PC-9 (cell line): ENCODE measurements at regions not wholly inside any gene's neighbourhood (a gene's known extent, or its start where the extent isn't known, plus 50 kb on each side); places are given as distances from the start of the nearest gene placed in this dataset.

Experiments
- BruUV-seq: library from RNA; stranded (reverse); fragments of 400-500 nt; replicated peaks from 2 replicates; lab custom pipeline; 2021; lab: Mats Ljungman, UMichigan
- CTCF ChIA-PET: fragments of 300-600 bp; sonication (Branson Sonifier 250); formaldehyde crosslinking; loops from one replicate; lab custom pipeline; 2022; ENCODE audit warnings: antibody characterized with exemption; lab: Charles Lee
- POLR2A ChIA-PET: fragments of 300-600 bp; sonication (Branson Sonifier 250); formaldehyde crosslinking; loops from one replicate; lab custom pipeline; 2022; ENCODE audit warnings: antibody characterized with exemption; ENCODE audit not compliant: unreplicated experiment; lab: Charles Lee
- DNase-seq, 2 experiments: peaks; one replicate each; pipeline versions ENCODE4 v3.0.0 to v3.0.0-alpha.2; 2015 to 2022; ENCODE audit warnings: mixed read lengths in 1 of 2
- H2AFZ ChIP-seq: fragments of 200-600 bp; sonication (generic); 2 replicates; pipeline ENCODE4 v1.8.1; 2017; ENCODE audit warnings: antibody characterized with exemption
- H3F3A ChIP-seq: fragments of 200-600 bp; sonication (generic); 2 replicates; pipeline ENCODE4 v1.8.1; 2017; ENCODE audit warnings: antibody characterized with exemption, mild to moderate bottlenecking, low read depth; ENCODE audit not compliant: insufficient read depth
- H3K27ac ChIP-seq: fragments of 200-600 bp; sonication (generic); 2 replicates; pipeline ENCODE4 v1.6.1; 2016; ENCODE audit warnings: mixed run types
- H3K27me3 ChIP-seq: fragments of 200-600 bp; sonication (generic); 2 replicates; pipeline ENCODE4 v1.6.1; 2016; ENCODE audit warnings: low read depth, mixed run types; ENCODE audit not compliant: insufficient read depth
- H3K36me3 ChIP-seq: fragments of 200-600 bp; sonication (generic); 2 replicates; pipeline ENCODE4 v1.6.1; 2016; ENCODE audit warnings: low read depth, mixed run types
- H3K4me1 ChIP-seq: fragments of 200-600 bp; sonication (generic); replicated peaks from 2 replicates; pipeline ENCODE4 v1.6.1; 2016; ENCODE audit warnings: mixed run types; ENCODE audit not compliant: insufficient read depth
- H3K4me2 ChIP-seq: fragments of 200-600 bp; sonication (generic); 2 replicates; pipeline ENCODE4 v1.6.1; 2017; ENCODE audit warnings: mixed run types
- H3K4me3 ChIP-seq: fragments of 200-600 bp; sonication (generic); 2 replicates; pipeline ENCODE4 v1.6.1; 2016; ENCODE audit warnings: mixed run types
- H3K79me2 ChIP-seq: fragments of 200-600 bp; sonication (generic); 2 replicates; pipeline ENCODE4 v1.6.1; 2017; ENCODE audit warnings: low read depth, mixed run types
- H3K9me2 ChIP-seq: fragments of 200-600 bp; sonication (generic); 2 replicates; pipeline ENCODE4 v1.8.1; 2017; ENCODE audit warnings: mild to moderate bottlenecking; ENCODE audit not compliant: insufficient read depth
- H3K9me3 ChIP-seq: fragments of 200-600 bp; sonication (generic); 2 replicates; pipeline ENCODE4 v1.8.1; 2016; ENCODE audit warnings: low read depth; ENCODE audit not compliant: insufficient read depth
- H4K20me1 ChIP-seq: fragments of 200-600 bp; sonication (generic); 2 replicates; pipeline ENCODE4 v1.8.1; 2017; ENCODE audit not compliant: insufficient read depth
- EZH2 ChIP-seq: fragments of 200-600 bp; sonication (generic); IDR thresholded peaks from 2 replicates; pipeline ENCODE4 v1.8.0; 2017; ENCODE audit warnings: antibody characterized with exemption, low read depth
- intact Hi-C: fragments of 100-400 bp; cut with micrococcal nuclease; formaldehyde crosslinking; loops from one replicate; pipeline ENCODE4 v1.10.0; 2022; ENCODE audit not compliant: unreplicated experiment
- TF ChIP-seq, protein P1 (sequence below): fragments of 200-600 bp; sonication (generic); conservative IDR thresholded peaks from 2 replicates; pipeline ENCODE4 v1.6.1; 2017; ENCODE audit warnings: mixed run types, antibody characterized with exemption, mild to moderate bottlenecking, moderate library complexity

- no peak for TF ChIP-seq EZH2
- TF ChIP-seq, protein P1, sequence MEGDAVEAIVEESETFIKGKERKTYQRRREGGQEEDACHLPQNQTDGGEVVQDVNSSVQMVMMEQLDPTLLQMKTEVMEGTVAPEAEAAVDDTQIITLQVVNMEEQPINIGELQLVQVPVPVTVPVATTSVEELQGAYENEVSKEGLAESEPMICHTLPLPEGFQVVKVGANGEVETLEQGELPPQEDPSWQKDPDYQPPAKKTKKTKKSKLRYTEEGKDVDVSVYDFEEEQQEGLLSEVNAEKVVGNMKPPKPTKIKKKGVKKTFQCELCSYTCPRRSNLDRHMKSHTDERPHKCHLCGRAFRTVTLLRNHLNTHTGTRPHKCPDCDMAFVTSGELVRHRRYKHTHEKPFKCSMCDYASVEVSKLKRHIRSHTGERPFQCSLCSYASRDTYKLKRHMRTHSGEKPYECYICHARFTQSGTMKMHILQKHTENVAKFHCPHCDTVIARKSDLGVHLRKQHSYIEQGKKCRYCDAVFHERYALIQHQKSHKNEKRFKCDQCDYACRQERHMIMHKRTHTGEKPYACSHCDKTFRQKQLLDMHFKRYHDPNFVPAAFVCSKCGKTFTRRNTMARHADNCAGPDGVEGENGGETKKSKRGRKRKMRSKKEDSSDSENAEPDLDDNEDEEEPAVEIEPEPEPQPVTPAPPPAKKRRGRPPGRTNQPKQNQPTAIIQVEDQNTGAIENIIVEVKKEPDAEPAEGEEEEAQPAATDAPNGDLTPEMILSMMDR = no peak
- Histone ChIP-seq H3K9me2 (no peaks in the 10 kb centered on the region), H3K4me3 (no peak overlapping the region), H3K36me3 (no peaks in the 10 kb centered on the region), H3K9me3 (no peaks in the 10 kb centered on the region), H3K27me3 (no peaks in the 10 kb centered on the region), H3K4me1 (no peaks in the 10 kb centered on the region), H3F3A (no peaks in the 10 kb centered on the region), H2AFZ (no peak overlapping the region), H4K20me1 (no peaks in the 10 kb centered on the region), H3K79me2 (no peaks in the 10 kb centered on the region), H3K27ac (no peak overlapping the region), H3K4me2 (no peak overlapping the region)
- CTCF ChIA-PET = no interaction called here
- no TSS peak for BruUV-seq
- intact Hi-C loops = no loop called here
- POLR2A ChIA-PET = no interaction called here
- DNase-seq = no peak
Measured at GRCh38 chr4:62161446-62161845, 961.3 kb downstream of the ADGRL3 start.

DNA sequence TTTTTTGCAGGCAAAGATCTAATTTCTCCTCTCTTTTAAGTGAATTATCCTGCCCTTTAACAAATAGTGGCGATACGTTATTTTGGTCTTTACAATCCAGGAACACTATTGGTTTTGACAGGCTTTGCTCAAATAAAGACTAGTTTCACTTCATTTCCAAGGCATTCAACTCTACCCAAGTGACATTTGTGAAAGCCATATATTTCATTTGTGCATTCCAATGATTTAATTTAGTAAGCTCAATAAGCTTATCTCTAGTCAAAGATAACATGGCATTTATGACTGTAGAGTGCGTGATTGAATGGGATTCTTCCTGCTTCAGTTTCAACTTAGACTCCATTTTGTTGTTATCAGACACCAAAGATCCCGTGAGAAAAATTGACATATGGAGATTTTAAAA is 959.8 kb downstream of the ADGRL3 start:
- ChIA-PET CTCF (no interaction called here), POLR2A (no interaction called here)
- TF ChIP-seq EZH2 = no peak
- TF ChIP-seq, protein P1 = no peak
- intact Hi-C loops = no loop called here
- Histone ChIP-seq H3K4me2 (no peak overlapping the region), H3K4me1 (no peaks in the 10 kb centered on the region), H3K9me2 (no peaks in the 10 kb centered on the region), H3K27ac (no peak overlapping the region), H4K20me1 (no peaks in the 10 kb centered on the region), H3K79me2 (no peaks in the 10 kb centered on the region), H3K4me3 (no peak overlapping the region), H3K36me3 (no peaks in the 10 kb centered on the region), H2AFZ (no peak overlapping the region), H3F3A (no peaks in the 10 kb centered on the region), H3K27me3 (no peaks in the 10 kb centered on the region), H3K9me3 (no peaks in the 10 kb centered on the region)
- no peak for DNase-seq
- BruUV-seq = no TSS peak

DNA sequence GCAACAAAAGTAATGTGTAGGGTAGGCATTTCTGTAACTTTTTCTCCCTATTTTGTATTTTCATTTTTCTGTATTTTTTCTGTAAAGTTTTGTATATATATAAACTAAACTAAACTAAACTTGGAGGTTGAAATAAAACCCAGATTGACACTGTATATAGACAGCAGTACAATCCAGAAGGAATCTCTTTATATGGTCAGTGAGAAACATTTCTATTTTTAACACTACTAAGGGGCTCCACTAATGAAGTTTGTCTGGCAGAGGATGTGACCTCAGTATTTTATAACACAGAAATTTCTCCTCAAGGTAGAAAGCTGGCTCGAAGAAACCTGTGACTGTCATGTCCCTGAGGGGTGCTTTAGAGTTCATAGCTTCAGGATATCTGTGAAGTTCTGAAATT is 959.2 kb downstream of the ADGRL3 start:
- Histone ChIP-seq H3K9me3 (no peaks in the 10 kb centered on the region), H3K36me3 (no peaks in the 10 kb centered on the region), H3K4me1 (no peaks in the 10 kb centered on the region), H3K27ac (no peak overlapping the region), H3K4me3 (no peak overlapping the region), H3K79me2 (no peaks in the 10 kb centered on the region), H2AFZ (no peak overlapping the region), H4K20me1 (no peaks in the 10 kb centered on the region), H3F3A (no peaks in the 10 kb centered on the region), H3K27me3 (no peaks in the 10 kb centered on the region), H3K4me2 (no peak overlapping the region), H3K9me2 (no peaks in the 10 kb centered on the region)
- no TSS peak for BruUV-seq
- TF ChIP-seq, protein P1 = no peak
- intact Hi-C loops = no loop called here
- DNase-seq = no peak
- ChIA-PET POLR2A (no interaction called here), CTCF (no interaction called here)
